ENCODE measurements at regions not wholly inside any gene's neighbourhood (a gene's known extent, or its start where the extent isn't known, plus 50 kb on each side); places are given as distances from the start of the nearest gene placed in this dataset.

DNA sequence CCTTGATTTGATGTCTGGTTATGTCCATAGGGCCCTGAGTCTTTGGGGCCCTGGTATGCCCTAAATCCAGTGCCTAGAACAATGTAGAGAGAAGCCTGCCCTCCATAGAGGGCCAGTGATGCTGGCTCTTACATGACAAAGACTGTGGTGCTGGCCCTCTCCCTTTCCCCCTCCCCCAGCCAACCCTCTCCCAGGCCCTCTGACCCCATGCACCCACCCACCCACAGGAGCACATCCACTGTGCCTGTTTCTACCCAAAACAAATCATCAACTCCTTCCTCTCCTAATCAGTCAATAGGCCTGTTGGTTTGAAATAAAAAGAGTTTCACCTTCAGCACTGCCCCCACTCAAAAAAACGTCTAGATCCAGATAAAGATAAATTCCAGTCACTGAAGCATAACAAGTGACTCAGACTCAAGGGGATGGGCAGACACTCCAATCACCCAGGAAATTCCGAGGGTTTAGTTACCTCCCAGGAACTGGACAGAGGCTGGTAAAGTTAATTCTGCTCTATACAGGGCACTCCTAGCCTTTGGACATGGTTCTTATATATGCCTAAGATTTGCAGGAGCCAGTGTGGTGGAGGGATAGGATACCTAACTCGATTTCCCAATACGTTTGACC, 144.8 kb upstream of the VANGL1 start:
- peak; percentile 68 for DNase-seq (ENCODE audit: low read depth)
- no peak for TF ChIP-seq CTCF (conservative IDR thresholded peaks at IDR 0.05; ENCODE audit: low read depth, low read length)
- H3K4me3 ChIP-seq (ENCODE audit: low read depth, low read length): no peak overlapping the region

GRCh38 chr1:115495625-115496024, 146.1 kb upstream of the VANGL1 start:
- peak; percentile 35 for DNase-seq (ENCODE audit: low read depth)
- no peak overlapping the region for H3K4me3 ChIP-seq (ENCODE audit: low read depth, low read length)
- no peak for TF ChIP-seq CTCF (conservative IDR thresholded peaks at IDR 0.05; ENCODE audit: low read depth, low read length)

DNA sequence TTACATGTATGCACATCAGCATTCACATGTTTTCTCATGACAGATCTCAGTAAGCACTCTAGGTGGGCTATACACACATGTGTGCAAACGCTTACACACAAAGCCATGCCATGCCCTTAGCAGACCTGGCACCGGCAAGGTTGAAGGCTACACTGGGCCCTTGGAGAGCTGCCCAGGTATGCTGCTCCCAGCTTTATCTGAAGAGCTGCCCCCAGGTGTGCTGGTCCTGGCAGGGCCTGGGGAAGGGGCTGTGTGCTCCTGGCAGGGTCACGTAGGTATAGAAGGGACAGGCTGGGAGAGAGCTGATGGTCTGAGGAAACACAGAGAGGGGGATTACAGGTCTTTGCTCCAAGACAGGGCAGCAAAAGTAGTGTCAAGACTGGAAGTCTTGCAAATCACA, 146.7 kb upstream of the VANGL1 start:
- no peak for DNase-seq (ENCODE audit: low read depth)
- no peak overlapping the region for H3K4me3 ChIP-seq (ENCODE audit: low read depth, low read length)
- no peak for TF ChIP-seq CTCF (conservative IDR thresholded peaks at IDR 0.05; ENCODE audit: low read depth, low read length)

- TF ChIP-seq CTCF (conservative IDR thresholded peaks at IDR 0.05; ENCODE audit: low read depth, low read length): no peak
- H3K4me3 ChIP-seq (ENCODE audit: low read depth, low read length): no peak overlapping the region
- no peak for DNase-seq (ENCODE audit: low read depth)
These were observed 147.9 kb upstream of the VANGL1 start for GRCh38 chr1:115493834-115494233.

DNA sequence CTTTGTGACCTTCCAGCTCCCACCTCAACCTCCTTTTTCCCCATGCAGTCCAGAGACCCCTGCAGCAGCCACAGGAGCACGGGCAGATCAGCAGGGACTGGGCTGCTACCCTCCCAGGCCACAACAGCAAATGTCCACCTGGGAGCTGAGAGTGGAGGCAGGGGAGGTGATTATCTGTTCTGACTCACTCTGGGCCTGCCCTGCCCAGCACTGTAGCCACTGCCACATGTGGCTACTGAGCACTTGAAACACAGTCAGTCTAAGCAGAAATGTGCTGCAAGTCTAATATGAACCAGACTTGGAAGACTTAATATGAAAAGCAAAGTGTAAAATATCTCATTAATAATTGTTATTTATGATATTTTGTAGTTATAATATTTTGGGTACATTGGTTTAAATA, 148.9 kb upstream of the VANGL1 start:
- H3K4me3 ChIP-seq (ENCODE audit: low read depth, low read length): no peak overlapping the region
- TF ChIP-seq CTCF (conservative IDR thresholded peaks at IDR 0.05; ENCODE audit: low read depth, low read length): no peak
- peak; percentile 46 for DNase-seq (ENCODE audit: low read depth)

DNA sequence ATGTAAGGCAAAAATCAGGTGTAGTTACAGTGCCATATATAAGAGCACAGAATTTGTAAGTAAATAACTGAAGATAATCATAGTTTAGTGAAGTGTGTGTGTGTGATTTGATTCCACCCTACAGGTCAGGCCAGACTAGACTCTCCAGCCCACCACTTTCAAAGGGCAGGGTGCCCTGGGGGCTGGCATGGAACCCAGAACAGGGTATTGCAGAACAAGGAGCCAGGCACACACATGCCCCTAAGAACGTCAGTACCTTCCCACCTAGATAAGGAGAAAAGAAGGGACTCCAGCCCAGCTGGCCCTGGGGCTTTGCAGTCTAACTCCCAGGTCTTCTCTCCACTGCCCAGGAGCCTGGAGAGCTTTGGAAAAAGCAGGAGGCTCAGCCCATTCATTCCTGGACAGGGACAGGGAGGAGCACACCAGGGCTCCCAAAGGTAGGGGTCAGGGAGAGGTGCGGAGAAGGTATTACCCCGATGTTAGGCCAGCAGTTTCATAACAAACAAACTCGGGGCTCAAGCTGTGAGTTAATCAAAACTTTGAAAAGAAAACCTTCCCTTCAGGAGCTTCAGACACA, 149.7 kb upstream of the VANGL1 start:
- DNase-seq (ENCODE audit: low read depth): peak; percentile 22
- no peak for TF ChIP-seq CTCF (conservative IDR thresholded peaks at IDR 0.05; ENCODE audit: low read depth, low read length)

More for the DNA sequence above, 149.7 kb upstream of the VANGL1 start:
- H3K4me3 ChIP-seq (ENCODE audit: low read depth, low read length): no peak overlapping the region

Data from choroid plexus epithelial cell (primary cell).